Type B pancreatic cell (in vitro differentiated cells): ENCODE measurements at regions not wholly inside any gene's neighbourhood (a gene's known extent, or its start where the extent isn't known, plus 50 kb on each side); places are given as distances from the start of the nearest gene placed in this dataset.

Source experiments
- DNase-seq: peaks from one replicate; pipeline ENCODE4 v3.0.0; 2021; ENCODE audit warnings: mixed read lengths; ENCODE audit not compliant: unreplicated experiment; ENCODE audit errors: extremely low spot score
- H3K27ac Mint-ChIP-seq: 2 replicates; pipeline ENCODE4 v1.8.0; 2021; ENCODE audit warnings: mild to moderate bottlenecking, mixed read lengths
- H3K27me3 Mint-ChIP-seq: 2 replicates; pipeline ENCODE4 v1.8.0; 2021; ENCODE audit warnings: mixed read lengths
- H3K36me3 Mint-ChIP-seq: 2 replicates; pipeline ENCODE4 v1.8.0; 2021; ENCODE audit warnings: mixed read lengths
- H3K4me1 Mint-ChIP-seq: one replicate; pipeline ENCODE4 v1.8.0; 2021; ENCODE audit warnings: mixed read lengths; ENCODE audit not compliant: unreplicated experiment
- H3K4me3 Mint-ChIP-seq: 2 replicates; pipeline ENCODE4 v1.8.0; 2021; ENCODE audit warnings: mild to moderate bottlenecking, mixed read lengths
- H3K9me3 Mint-ChIP-seq: 2 replicates; pipeline ENCODE4 v1.8.0; 2021; ENCODE audit warnings: mixed read lengths
- CTCF ChIP-seq: fragments of 200-600 bp; sonication (generic); conservative IDR thresholded peaks from 2 replicates; pipeline ENCODE4 v1.5.0; 2021; ENCODE audit warnings: antibody characterized with exemption, mild to moderate bottlenecking

GRCh38 chr5:105952875-105953274, 1717.9 kb downstream of the EFNA5 start:
- no peak for DNase-seq
- Mint-ChIP-seq H3K9me3 (no peaks in the 10 kb centered on the region), H3K4me1 (peaks cover 3% of the 10 kb centered on the region), H3K4me3 (no peak overlapping the region), H3K27ac (no peak overlapping the region), H3K27me3 (no peaks in the 10 kb centered on the region), H3K36me3 (no peaks in the 10 kb centered on the region)
- no peak for TF ChIP-seq CTCF

GRCh38 chr5:105947461-105947860, 1723.3 kb downstream of the EFNA5 start:
- H3K27me3 Mint-ChIP-seq = no peaks in the 10 kb centered on the region
- no peak overlapping the region for H3K27ac Mint-ChIP-seq
- H3K9me3 Mint-ChIP-seq = no peaks in the 10 kb centered on the region
- H3K4me1 Mint-ChIP-seq = peaks cover 1% of the 10 kb centered on the region
- no peak for DNase-seq
- no peak overlapping the region for H3K4me3 Mint-ChIP-seq
- TF ChIP-seq CTCF = no peak
- peaks cover 4% of the 10 kb centered on the region for H3K36me3 Mint-ChIP-seq

- no peak overlapping the region for H3K27ac Mint-ChIP-seq
- no peak overlapping the region for H3K4me3 Mint-ChIP-seq
- H3K4me1 Mint-ChIP-seq = peaks cover 5% of the 10 kb centered on the region
- no peaks in the 10 kb centered on the region for H3K9me3 Mint-ChIP-seq
- H3K36me3 Mint-ChIP-seq = peaks cover 4% of the 10 kb centered on the region
- no peak for TF ChIP-seq CTCF
- H3K27me3 Mint-ChIP-seq = no peaks in the 10 kb centered on the region
- DNase-seq = no peak
Measured at GRCh38 chr5:105945203-105945972, 1725.3 kb downstream of the EFNA5 start.

GRCh38 chr5:105940181-105940580, 1730.6 kb downstream of the EFNA5 start:
- no peak for DNase-seq

GRCh38 chr5:105934171-105934570, 1736.6 kb downstream of the EFNA5 start:
- H3K27me3 Mint-ChIP-seq = no peaks in the 10 kb centered on the region
- no peaks in the 10 kb centered on the region for H3K36me3 Mint-ChIP-seq
- DNase-seq = no peak
- peaks cover 12% of the 10 kb centered on the region for H3K9me3 Mint-ChIP-seq
- H3K27ac Mint-ChIP-seq = no peak overlapping the region
- no peaks in the 10 kb centered on the region for H3K4me1 Mint-ChIP-seq
- no peak overlapping the region for H3K4me3 Mint-ChIP-seq
- no peak for TF ChIP-seq CTCF

More at GRCh38 chr5:105940181-105940580, 1730.6 kb downstream of the EFNA5 start:
- Mint-ChIP-seq H3K27ac (no peak overlapping the region), H3K4me1 (peaks cover 5% of the 10 kb centered on the region), H3K36me3 (peaks cover 4% of the 10 kb centered on the region), H3K27me3 (no peaks in the 10 kb centered on the region), H3K9me3 (peaks cover 12% of the 10 kb centered on the region), H3K4me3 (no peak overlapping the region)
- TF ChIP-seq CTCF = no peak
